NCI-H2196 treated with DMSO at 0.1 percent for 48 hours (cell line): ENCODE measurements at regions not wholly inside any gene's neighbourhood (a gene's known extent, or its start where the extent isn't known, plus 50 kb on each side); places are given as distances from the start of the nearest gene placed in this dataset.
"Not testable (repeated sequence)": the region's sequence is repeated elsewhere in the genome, so short reads cannot be mapped to it uniquely, and the experiment has no call there.

Source experiments
- DNase-seq: peaks from one replicate; lab custom pipeline; 2025; ENCODE audit not compliant: unreplicated experiment; lab: John Stamatoyannopoulos, UW

DNA sequence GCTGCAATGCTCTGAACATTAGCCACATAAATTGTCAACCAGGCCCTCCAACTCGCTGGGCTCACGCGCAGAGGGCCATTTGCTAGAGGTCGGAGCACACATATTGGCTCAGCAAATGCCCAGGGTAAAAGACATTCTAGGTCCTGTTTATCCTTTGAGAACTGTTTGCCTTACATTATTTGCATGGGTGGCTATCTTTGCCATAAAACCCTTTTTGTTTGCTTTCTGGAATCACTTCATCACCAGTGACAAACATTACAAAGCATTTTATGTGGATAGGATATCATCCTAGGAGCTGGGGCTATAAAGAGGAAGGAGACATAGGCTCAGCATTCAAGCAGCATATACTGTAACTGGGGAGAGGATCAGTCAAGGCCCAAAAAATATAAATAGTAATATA lies 149.2 kb upstream of the RAI2 start:
- DNase-seq = no peak

GRCh38 chrX:18003876-18004275 lies 142.8 kb upstream of the RAI2 start:
- no peak for DNase-seq

- no peak for DNase-seq
Observed at GRCh38 chrX:18002791-18003190, 141.7 kb upstream of the RAI2 start.

DNA sequence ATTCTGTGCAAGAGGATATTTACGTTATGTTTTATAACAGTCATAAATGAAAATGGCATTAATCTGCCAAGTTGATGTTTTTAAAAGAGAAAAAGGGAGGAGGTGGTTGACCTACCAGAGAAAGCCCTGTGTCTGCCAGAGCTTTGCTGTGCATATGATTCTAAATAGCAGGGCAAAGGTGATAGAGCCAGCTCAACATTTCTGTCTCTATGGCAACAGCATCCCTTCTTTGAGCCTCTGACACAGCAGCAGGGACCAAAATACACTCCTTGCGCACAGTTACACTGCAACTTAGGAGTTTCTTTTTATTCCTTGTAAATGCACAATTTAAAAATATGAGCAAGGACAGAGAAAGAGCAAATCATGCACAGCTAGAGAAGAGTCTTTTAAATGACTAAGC lies 133.3 kb upstream of the RAI2 start:
- DNase-seq = no peak

- DNase-seq = no peak
Observed at GRCh38 chrX:17993062-17993461, 132.0 kb upstream of the RAI2 start.

DNA sequence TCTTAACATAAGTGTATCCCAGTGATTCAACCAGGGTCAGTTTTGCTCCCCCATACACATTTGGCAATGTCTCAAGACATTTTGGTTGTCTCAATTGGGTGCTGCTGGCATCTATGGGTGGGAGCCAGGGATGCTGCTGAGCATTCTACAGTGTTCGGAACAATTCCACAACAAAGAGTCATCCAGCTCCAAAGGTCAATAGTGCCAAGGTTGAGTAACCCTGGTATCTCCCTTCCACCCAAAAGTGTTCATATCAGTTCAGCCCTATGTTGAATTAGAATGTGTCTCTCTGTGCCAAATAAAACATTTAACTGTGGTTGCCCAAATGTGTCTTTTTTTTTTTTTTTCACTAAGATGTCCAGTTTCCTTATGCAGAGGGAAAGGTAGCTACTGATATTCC lies 129.4 kb upstream of the RAI2 start:
- DNase-seq = no peak

DNA sequence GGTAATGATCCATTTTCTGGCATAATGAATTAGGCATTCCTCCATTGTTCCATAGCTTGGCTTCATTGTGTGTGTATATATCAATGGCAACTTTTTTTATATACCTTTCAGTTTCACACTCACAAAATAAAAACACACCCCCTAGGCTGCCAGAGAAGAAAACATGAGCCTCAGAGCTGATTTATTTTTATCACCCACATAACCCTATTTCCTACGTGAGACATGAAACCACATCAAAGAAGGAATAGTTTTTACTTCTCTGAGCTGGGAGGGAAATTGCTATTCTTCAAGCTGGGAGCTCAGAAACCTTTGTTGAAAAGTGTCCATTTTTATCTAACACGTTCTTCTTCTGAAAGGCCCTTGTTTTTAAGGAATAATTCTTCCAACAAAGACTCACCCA lies 126.7 kb upstream of the RAI2 start:
- DNase-seq = no peak

GRCh38 chrX:17986977-17987376 lies 125.9 kb upstream of the RAI2 start:
- DNase-seq = no peak

GRCh38 chrX:17986440-17986839 lies 125.3 kb upstream of the RAI2 start:
- DNase-seq = no peak

GRCh38 chrX:17984415-17984814 lies 123.3 kb upstream of the RAI2 start:
- DNase-seq = no peak

DNA sequence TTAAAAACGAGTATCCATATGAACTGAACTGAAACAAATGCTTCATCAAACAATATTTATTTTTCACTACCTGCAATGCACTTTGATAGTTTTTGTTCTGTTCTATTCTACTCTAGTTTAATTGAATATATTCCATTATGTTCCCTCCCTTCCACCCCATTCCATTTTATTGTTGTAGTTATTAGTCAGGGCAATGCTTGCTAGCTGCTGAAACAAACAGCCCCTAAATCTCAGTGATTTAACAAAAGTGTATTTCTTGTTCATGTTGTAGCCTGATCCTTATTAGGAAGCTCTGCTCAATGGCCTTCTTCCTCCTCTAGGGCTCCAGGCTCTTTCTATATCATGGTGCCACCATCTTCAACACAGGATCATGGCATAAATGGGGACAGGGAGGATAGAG lies 122.3 kb upstream of the RAI2 start:
- no peak for DNase-seq

- DNase-seq = no peak
Observed at GRCh38 chrX:17977696-17978095, 116.6 kb upstream of the RAI2 start.

GRCh38 chrX:17976955-17977354 lies 115.9 kb upstream of the RAI2 start:
- DNase-seq = no peak

- DNase-seq = not testable (repeated sequence)
Observed at GRCh38 chrX:17975349-17975748, 114.3 kb upstream of the RAI2 start.

DNA sequence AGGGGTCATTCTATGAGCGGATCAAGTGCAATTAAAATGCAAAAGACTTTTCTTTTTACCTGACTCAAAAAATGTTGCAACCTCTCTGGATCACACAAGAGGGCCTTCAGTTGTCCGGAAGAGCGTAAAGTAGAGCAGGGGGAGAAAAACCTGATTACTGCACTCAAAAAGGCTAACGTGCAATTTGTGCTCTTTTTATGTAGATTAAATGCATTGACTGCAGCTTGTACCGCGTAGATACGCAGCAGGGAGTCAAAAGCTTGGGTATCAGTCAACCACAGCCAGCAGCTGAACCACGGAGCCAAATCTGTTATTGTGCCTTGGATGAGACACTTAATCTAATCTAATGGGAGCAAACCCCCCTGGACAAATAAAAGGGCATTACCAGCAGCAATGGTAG lies 107.3 kb upstream of the RAI2 start:
- DNase-seq = no peak

DNA sequence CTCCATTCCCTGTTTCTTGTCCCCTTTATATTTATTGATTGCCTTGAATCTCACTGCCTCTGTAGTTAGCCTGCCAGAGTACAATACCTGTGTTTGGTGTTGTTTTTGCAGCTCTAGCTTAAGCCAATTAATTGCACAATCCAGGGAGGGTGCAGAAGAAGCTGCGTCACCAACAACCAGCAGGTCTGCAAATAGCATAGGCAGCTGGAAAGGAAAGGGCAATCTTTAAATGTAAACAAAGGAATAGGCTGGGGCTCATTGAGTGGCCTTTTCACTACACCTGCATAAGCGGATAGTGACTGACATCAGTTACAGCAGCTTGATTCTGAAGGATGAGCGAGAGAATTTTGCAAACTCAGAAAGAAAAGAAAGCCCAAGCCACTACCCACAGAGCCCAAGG lies 106.8 kb upstream of the RAI2 start:
- peak; percentile 1 for DNase-seq

DNA sequence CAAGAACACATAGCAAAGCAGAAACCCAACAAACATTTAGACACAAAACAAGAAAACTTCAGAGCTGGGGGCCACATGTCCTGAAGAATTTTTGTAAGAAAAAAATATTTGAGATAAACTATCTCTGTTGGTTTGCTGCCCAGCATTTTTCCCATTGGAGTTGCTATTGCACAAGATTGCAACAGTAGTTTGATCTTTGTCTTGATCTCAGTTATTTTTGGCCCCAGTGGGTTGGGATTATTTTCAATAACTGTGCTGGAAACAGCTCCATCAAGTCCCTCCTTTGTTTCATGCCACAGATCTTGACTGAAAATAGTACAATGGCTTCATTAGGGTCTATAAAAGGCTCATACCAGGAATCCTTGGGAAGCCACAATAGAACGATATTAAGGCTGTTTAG lies 103.8 kb upstream of the RAI2 start:
- no peak for DNase-seq

DNA sequence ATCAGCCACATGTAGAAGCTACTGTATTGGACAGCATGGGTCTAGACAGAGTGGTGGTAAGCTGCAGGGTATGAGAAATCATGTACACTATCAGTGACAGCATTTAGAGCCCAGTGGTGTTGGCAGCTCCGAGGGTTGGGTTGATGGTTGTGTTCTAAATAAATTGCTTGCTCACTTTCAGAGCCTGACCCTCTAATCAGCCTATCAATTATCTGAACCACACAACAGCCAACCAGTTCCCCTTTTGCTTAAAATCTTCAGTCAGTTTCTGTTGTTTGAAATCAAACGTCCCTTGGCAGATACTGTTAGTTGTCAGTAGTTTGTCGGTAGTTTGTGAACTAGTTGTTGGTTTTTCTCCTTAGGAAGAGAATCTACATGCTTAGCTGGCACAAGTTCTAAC lies 99.8 kb upstream of the RAI2 start:
- no peak for DNase-seq

DNA sequence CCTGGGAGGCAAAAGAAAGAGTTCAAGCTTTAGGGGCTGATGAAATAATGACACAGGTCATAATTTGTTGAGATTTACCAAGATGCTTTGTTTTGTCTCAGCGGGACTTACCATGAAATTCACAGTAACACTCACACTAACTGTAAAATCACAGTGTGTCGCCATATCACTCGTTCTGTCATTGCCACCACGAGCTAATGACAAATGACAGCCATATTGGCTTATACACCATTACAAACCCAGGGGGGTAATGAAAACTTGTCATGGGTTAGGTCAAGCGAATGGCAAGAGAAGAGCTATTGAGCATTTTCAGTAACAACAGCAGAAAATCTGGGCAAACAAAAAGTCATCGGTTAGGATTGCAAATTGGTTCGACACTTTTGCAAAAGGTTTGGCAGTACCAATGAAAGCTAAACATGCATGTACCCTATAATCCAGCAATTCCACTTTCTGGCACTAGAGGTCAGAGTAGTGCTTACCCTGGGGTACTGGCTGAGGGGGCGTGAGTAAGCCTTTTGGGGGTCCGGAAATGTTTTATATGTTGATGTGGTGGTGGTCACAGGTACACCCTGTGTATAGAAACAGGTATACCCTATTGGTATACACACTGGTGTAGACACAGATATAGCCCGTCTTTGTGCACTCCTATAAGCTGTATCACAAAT lies 83.9 kb upstream of the RAI2 start:
- no peak for DNase-seq

DNA sequence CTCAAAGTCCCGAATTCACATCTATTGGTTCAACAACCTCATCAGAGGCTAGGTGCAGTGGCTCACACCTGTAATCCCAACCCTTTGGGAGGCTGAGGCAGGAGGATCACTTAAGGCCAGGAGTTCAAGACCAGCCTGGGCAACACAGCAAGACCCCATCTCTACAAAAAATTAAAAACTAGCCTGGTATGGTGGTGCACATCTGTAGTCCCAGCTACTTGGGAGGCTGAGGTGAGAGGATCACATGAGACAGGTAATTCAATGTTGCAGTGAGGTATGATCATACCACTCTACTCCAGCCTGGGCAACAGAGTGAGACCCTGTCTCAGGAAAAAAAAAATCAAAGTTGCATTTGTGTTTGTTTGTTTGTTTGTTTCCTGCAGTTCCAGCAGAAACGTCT lies 80.1 kb upstream of the RAI2 start:
- not testable (repeated sequence) for DNase-seq

- DNase-seq = no peak
Observed at GRCh38 chrX:17939724-17940123, 78.6 kb upstream of the RAI2 start.

DNA sequence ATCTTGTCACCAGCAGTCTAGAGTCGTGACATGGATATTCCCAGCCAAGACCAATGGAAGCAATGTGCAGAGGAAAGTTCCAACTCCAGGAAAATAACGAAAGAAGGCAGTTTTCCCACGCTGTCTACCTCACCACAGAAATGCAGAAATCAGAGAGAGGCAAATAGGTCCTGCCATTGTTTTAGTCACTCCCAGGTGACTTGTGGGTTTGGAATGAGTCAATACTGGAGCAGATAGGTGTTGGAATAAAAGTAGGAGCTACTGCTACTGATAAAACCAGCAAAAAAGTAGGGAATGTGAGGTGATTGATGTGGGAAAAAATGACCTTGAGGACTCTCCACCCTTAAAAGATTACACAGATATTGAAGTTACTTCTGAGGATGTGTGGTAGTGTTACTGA lies 72.8 kb upstream of the RAI2 start:
- DNase-seq = no peak

DNA sequence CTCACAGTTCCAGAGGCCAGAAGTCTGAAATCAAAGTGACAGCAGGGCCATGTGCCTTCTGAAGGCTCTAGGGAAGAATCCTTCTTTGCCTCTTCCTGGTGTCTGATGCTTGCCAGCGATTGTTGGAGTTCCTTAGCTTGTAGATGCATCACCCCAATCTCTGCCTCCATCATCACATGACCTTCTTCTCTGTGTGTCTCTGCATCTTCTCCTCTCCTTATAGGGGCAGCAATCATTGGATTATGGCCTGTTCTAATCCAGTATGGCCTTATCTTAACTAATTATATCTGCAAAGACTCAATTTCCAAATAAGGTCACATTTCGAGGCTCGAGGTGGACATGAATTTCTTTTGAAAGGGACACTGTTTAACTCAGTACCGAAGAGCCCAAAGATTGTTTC lies 71.7 kb upstream of the RAI2 start:
- no peak for DNase-seq

DNA sequence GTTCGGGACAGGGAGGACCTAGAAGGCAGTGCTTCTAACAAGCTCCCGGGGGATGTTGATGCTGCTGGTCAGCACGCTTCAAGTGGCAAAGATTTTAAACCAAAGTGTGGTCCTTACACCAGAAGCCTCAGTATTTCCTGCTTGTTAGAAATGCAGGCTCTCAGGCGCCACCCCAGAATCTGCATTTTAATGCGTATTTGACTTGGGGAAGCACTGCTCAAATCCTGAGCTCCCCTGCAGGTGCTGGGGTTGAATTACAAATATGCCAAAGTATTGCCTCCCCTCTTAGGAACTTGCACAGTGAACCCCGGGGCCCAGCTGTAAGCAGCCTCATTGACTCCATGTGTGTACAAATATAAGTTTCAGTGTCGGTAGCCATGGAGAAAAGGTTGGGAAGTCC lies 70.8 kb upstream of the RAI2 start:
- DNase-seq = no peak
